Fibroblast of the conjunctiva (primary cell): ENCODE measurements at regions not wholly inside any gene's neighbourhood (a gene's known extent, or its start where the extent isn't known, plus 50 kb on each side); places are given as distances from the start of the nearest gene placed in this dataset.

Experiments
- DNase-seq: peaks from one replicate; pipeline ENCODE4 v3.0.0-alpha.2; 2010; ENCODE audit warnings: low read depth

- no peak for DNase-seq
Measured at GRCh38 chr1:182293119-182293589, 98.4 kb downstream of the GLUL start.

DNA sequence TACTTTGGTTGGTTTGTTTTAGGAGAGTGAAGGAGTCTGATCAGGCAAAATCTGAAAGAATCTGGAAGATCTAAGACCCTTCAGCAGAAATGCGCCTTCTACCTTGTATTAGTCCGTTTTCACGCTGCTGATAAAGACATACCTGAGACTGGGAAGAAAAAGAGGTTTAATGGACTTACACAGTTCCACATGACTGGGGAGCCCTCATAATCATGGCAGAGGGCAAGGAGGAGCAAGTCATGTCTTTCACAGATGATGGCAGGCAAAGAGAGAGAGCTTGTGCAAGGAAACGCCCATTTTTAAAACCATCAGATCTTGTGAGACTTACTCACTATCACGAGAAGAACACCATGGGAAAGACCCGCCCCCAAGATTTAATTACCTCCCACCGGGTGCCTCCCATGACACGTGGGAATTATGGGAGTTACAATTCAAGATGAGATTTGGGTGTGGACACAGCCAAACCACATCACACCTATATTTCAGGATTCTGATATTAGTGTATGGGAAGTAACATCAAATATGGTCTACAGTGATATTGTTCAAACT, 99.3 kb downstream of the GLUL start:
- DNase-seq: no peak

- DNase-seq: no peak
Measured at GRCh38 chr1:182291584-182292192, 99.9 kb downstream of the GLUL start.

GRCh38 chr1:182288749-182289604, 102.6 kb downstream of the GLUL start:
- no peak for DNase-seq

DNA sequence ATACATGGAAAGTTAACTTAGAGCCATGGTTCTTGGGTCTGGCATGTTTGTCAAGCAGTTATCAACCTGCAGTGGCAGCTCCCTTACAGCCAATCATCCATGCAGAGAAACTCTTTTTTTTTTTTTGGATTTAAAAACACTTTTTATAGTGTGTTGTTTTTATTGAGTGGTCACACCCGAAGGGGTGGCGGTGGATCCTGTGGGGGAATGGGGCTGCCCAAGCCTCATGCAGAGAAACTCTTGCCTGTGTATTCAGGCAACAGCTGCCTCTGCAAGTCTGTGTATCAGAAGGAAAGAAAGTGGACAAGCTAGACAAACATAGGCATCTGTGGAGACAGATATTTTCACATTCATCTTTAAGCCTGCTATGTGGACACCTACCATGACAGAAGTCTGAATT, 104.8 kb downstream of the GLUL start:
- DNase-seq: no peak

- no peak for DNase-seq
Measured at GRCh38 chr1:182283746-182284544, 107.6 kb downstream of the GLUL start.

- DNase-seq: no peak
Measured at GRCh38 chr1:182281541-182281940, 110.0 kb downstream of the GLUL start.

GRCh38 chr1:182280504-182280900, 111.1 kb downstream of the GLUL start:
- DNase-seq: no peak

- DNase-seq: no peak
Measured at GRCh38 chr1:182279724-182280503, 111.7 kb downstream of the GLUL start.

DNA sequence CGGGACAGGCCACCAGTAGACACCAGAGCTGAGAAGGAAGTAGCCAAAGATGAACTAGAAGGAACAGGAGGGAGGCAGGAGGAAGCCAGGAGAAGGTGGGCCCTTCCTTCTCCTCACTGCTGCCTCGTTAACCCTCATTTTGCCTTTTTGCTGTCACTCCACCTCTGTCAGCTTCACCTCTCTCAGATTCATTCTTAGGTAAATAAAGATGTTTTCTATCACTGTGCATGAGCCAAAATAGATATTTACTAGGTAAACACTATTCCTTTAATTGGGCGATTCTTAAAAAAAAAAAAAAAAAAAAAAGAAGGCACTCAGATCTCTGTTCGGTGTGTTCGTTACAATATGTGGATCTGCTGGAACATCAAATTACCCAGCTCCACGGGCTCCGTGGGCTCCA, 112.3 kb downstream of the GLUL start:
- no peak for DNase-seq

DNA sequence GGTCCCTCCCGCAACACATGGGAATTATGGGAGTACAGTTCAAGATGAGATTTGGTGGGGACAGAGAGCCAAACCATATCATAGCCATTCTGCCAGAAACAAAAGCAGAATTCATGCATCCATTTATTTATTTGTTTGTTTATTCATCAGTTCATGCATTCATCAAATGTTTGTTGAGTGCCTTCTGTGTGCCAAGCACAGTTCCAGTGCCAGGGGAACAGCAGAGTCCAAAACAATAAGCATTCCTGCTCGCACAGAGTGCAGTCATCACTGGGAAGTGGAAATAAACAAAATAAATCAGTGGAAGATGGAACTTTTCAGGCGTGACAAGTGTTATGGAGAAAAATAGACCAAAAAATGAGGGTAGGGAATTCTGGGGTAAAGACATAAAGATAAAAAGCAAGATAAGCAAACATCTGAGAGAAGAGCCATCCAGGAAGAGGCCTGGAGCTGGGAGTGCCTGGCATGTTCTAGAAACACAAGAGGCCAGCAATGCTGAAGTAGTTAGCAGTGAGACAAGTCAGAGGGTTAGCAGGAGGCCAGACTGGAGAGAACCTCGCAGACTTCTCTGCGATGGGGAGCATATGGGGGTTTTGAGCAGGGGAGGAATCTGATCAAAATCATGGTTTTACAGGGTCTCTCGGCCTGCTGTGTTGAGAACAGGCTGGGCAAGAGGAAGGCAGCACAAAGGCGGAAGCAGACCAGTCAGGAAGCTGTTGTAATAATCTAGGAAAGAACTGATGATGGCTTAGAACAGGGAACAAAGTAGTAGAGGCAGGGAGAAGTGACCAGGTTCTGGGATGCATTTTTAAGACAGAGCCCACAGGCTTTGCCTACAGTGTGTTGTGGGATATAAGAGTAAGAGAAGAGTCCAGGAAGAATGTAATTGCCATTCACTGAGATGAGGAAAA, 113.2 kb downstream of the GLUL start:
- DNase-seq: no peak

DNA sequence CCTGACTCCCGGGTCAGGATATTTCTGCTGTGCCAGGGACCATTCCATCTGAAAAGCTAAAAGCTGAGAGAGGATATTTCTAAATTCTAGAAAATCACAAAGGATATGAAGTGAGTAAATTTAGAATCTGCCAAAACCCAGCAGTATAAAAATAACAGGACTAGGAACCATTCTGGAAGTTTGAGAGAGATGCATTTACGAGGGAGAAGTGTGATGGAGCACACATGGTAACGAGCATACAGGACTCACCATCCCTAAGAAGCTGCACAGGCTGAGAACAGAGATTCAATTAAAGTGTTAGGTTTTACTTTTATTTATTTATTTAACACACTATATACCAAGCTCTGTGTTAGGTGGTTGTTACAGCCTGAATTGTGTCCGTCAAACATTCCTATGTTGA, 116.3 kb downstream of the GLUL start:
- DNase-seq: no peak

DNA sequence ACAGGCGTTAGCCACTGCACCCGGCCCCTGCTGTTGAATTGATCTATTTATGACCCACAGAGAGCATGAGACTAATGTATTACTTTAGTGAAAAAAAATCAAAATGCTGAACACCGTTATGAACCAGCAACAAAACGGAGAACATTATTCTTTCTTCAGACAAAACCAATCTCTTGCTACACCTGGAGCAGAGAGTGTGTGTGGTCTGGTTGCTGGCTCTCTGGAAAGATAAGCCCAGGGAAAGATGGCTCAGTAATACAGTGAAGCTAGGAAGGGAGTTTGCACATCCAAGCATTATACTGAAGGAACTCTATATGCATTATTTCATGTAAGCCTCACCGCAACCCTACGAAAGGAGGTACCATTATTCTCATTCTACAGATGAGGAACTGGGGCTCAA, 117.0 kb downstream of the GLUL start:
- DNase-seq: no peak

GRCh38 chr1:182270731-182271130, 120.9 kb downstream of the GLUL start:
- DNase-seq: no peak

GRCh38 chr1:182269097-182269496, 122.5 kb downstream of the GLUL start:
- DNase-seq: no peak

DNA sequence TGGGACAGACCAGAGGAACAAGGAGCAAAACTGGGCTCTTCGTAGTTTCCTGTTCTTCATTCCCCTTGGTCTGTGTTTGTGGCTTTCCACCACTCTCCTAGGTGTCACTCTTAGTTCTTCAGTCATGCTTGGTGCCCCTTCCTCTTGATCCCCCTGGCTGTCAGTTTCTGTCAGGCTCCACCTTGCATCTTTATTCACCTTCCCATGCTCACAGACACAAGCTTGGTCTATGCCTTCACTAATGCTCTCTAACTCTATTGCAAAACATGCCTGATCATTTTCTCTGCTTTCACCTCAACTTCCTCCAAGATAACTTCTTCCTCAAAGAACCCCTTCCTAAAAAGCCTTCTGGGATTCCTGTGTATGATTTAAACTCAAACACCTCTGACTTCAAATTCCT, 122.9 kb downstream of the GLUL start:
- DNase-seq: no peak

GRCh38 chr1:182264185-182264584, 127.4 kb downstream of the GLUL start:
- no peak for DNase-seq

DNA sequence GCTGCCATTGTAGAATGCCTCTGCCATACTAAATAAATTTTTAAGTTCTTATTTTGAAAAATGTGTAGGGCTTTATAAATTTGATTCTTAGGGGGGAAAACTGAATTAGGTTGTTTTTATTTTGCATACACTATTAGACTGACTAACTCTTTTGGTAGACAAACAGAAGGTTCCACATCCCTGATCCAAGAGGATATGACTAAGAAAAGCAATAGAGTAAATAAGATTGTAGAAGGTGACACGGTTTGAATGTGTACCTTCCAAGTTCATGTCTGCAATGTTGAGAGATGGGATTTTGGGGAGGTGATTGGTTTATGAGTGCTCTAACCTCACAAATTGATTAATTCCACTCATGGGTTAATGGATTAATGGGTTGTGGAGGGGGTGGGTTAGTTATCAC, 127.9 kb downstream of the GLUL start:
- no peak for DNase-seq

DNA sequence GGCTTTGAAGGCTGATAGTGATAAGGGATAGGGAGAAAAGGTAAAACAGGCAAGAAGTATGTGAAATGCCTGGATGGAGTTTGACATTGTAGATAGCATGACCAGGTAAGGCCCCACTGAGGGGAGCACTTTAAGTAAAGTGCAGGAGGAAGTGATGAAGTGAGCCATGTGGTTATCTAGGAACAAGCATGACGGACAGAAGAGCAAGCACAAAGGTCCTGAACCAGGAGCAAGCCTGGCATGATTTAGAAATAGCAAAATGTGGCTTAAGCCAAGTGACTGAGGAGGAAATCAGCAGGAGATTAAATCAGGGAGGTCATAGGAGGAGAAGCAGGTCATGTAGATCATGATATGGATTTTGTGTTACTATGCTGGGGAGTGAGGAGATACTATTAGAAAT, 129.2 kb downstream of the GLUL start:
- DNase-seq: no peak

DNA sequence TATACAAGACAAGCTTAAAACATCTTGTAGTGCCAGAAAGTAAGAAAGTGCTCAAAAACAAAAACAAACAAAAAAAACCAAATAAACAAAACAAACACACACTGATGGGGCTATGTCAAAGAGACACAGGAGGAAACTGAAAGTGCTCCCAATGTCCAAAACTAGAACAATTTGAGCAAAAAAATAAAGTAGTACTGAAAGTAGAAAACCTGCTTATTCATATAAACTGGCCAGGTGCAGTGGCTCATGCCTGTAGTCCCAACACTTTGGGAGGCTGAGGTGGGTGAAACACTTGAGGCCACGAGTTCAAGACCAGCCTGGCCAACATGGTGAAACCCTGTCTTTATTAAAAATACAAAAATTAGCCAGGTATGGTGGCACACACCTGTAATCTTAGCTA, 129.9 kb downstream of the GLUL start:
- no peak for DNase-seq

DNA sequence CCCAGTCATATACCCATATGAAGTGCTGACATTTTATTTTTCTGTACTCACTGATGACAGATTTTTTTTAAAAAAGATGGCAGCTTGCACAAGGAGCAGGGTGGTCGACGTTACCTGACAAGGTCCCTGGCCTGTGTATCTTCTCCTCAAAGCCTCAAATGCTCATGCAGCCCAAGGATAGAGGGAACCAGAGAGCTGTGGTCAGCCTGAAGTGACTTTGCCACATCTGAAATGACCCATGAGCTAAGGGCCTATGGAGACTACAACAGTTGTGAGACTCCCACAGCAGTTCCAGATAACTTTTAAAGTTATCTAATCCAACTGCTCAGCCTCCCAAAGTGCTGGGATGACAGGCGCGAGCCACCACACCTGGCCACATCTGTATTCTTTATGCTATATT, 131.1 kb downstream of the GLUL start:
- DNase-seq: no peak
